MG63 (cell line): ENCODE measurements at regions not wholly inside any gene's neighbourhood (a gene's known extent, or its start where the extent isn't known, plus 50 kb on each side); places are given as distances from the start of the nearest gene placed in this dataset.
"Not testable (repeated sequence)": the region's sequence is repeated elsewhere in the genome, so short reads cannot be mapped to it uniquely, and the experiment has no call there.

Source experiments
- DNase-seq: peaks from one replicate; pipeline ENCODE4 v3.0.0-alpha.2; 2020
- H3K27me3 ChIP-seq: fragments of 250-450 bp; sonication (Bioruptor Pico); 2 replicates; pipeline ENCODE4 v1.5.1; 2020; ENCODE audit warnings: mild to moderate bottlenecking, moderate library complexity
- H3K36me3 ChIP-seq: fragments of 250-450 bp; sonication (Bioruptor Pico); 2 replicates; pipeline ENCODE4 v1.5.1; 2020; ENCODE audit warnings: mild to moderate bottlenecking, moderate library complexity
- H3K4me3 ChIP-seq: fragments of 250-450 bp; sonication (Bioruptor Pico); 2 replicates; pipeline ENCODE4 v1.5.1; 2020; ENCODE audit warnings: mild to moderate bottlenecking, moderate library complexity
- H3K9me3 ChIP-seq: fragments of 250-450 bp; sonication (Bioruptor Pico); 2 replicates; pipeline ENCODE4 v1.5.1; 2020; ENCODE audit warnings: mild to moderate bottlenecking, moderate library complexity

DNA sequence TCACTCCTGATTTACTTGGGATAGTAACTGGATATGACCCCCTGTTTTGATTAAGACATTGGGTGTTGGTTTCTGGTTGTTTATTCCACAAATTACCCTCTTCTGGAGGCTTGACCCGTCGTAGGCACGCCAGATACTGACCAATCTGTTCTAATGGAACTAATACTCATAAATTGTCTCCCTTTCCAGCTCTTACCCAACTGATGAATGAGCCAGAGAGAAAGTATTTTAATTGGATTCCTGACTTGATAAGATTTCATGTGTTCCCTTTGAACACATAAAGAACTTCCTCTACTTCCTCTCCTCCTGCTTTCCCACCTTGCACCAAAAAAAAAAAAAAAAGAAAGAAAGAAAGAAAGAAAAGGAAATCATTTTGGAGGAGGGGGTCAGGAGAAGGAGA lies 340.9 kb downstream of the PCNX1 start:
- Histone ChIP-seq H3K27me3 (no peaks in the 10 kb centered on the region), H3K9me3 (no peaks in the 10 kb centered on the region), H3K4me3 (no peak overlapping the region), H3K36me3 (no peaks in the 10 kb centered on the region)
- DNase-seq, result no peak

DNA sequence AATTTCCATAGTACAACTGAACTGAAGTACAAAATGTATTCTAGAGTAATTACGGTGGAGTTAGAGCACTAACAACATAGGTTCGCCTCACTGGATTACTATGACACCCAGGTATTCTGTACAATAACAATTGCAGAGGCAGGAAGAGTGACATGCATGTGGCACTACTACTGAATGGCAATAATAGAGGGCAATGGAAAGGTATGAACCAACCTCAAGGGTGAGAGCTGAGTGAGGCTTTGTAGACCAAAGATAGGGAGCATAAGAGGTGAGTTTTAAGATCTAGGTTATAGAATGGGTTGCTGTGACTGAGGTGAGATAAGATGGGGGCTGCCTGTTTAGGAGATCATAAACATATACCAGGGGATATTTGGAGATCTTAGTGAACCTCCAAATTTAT lies 343.1 kb downstream of the PCNX1 start:
- Histone ChIP-seq H3K27me3 (no peaks in the 10 kb centered on the region), H3K9me3 (no peaks in the 10 kb centered on the region)

DNA sequence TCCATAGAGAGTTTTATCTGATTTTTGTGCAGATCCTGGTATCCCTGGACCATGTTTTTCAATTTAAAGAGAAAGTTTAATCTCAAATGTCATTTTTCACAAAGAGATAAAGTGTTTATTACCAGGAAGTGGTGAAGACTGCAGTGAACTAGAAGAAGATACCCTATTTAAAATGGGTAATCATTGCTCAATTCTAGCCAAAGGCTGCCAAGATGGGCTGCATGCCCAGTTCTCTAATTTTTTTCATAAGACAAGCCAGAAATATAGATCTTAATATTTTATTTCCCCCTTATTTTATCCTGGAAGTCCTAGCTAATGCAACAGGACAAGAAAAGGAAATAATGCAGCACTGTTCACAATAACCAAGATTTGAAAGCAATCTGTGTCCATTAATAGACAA lies 343.5 kb downstream of the PCNX1 start:
- H3K36me3 ChIP-seq, result no peaks in the 10 kb centered on the region
- H3K4me3 ChIP-seq, result no peak overlapping the region
- DNase-seq, result no peak
- no peaks in the 10 kb centered on the region for H3K27me3 ChIP-seq
- no peaks in the 10 kb centered on the region for H3K9me3 ChIP-seq

More for the DNA sequence above, 343.1 kb downstream of the PCNX1 start:
- DNase-seq, result no peak
- Histone ChIP-seq H3K4me3 (no peak overlapping the region), H3K36me3 (no peaks in the 10 kb centered on the region)

DNA sequence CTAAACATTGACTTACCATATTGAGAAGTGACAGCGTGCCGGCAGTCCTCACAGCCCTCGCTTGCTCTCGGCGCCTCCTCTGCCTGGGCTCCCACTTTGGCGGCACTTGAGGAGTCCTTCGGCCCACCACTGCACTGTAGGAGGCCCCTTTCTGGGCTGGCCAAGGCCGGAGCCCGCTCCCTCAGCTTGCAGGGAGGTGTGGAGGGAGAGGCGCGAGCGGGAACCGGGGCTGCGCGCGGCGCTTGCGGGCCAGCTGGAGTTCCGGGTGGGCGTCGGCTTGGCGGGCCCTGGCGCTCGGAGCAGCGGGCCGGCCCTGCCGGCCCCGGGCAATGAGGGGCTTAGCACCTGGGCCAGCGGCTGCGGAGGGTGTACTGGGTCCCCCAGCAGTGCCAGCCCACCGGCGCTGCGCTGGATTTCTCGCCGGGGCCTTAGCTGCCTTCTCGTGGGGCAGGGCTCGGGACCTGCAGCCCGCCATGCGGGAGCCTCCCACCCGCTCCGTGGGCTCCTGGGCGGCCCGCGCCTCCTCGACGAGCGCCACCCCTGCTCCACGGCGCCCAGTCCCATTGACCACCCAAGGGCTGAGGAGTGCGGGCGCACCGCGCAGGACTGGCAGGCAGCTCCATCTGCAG lies 346.9 kb downstream of the PCNX1 start:
- not testable (repeated sequence) for H3K4me3 ChIP-seq, H3K9me3 ChIP-seq, DNase-seq, H3K36me3 ChIP-seq, H3K27me3 ChIP-seq

DNA sequence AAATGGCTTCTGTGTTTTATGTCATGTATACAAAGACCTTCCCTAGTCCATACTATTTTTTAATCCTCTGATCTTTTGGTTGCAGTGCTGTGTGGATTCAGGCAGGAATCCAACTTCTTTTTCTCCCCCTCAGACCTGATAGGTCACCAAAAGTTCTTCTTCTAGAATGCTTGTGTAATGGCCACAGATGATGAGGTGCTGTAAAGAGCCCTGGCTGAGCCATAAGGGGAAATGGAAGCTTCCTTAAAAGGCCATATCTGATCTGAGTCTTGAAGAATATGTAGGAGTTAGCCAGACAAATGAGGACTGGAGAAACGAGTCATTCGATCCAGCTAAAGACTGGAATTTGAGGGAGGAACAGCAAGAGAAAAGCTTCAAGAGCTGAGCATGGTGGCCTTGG lies 353.9 kb downstream of the PCNX1 start:
- Histone ChIP-seq H3K9me3 (no peaks in the 10 kb centered on the region; the same call in 1 of the 2 replicates), H3K27me3 (no peaks in the 10 kb centered on the region), H3K4me3 (no peak overlapping the region), H3K36me3 (no peaks in the 10 kb centered on the region)
- no peak for DNase-seq

DNA sequence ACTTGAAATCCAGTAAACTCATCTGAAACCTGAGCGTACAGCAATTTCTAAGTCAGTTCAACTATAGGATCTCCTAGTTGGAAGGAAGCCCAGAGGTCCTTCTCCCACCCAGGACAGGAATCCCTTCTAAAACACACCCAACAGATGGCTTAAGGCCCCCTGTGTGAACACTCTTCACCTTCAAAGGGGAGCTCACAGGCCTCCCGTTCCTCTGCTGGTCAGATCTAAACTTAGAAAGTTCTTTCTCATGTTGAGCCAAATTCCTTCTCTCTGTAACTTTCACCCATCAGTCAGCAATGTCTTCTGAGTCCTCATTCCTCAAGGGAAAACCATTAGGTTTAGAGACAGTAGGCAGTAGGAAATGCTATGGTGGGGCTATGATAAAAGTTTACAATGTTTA lies 355.2 kb downstream of the PCNX1 start:
- Histone ChIP-seq H3K9me3 (no peaks in the 10 kb centered on the region; the same call in 1 of the 2 replicates), H3K36me3 (no peaks in the 10 kb centered on the region), H3K4me3 (no peak overlapping the region), H3K27me3 (no peaks in the 10 kb centered on the region)
- DNase-seq, result no peak

DNA sequence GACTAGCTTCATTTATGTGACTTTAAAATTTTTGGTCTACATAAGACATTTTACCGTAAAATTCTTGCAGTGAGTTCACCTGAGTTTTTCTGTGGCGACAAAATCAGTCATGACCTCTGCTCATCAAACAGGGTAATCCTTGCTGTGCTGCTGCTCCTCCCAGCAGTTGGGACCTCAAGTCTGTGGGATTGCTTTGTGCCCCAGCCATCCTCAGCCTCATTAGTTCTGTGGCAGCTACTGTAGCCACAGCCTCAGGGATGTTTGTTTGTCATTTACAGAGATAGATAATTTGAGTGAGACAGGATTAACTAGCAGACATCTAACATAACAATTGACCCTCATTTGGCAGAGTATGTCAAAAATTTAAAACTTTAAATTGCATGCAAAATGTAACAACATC lies 357.0 kb downstream of the PCNX1 start:
- Histone ChIP-seq H3K27me3 (no peaks in the 10 kb centered on the region), H3K9me3 (no peaks in the 10 kb centered on the region; the same call in 1 of the 2 replicates), H3K4me3 (no peak overlapping the region), H3K36me3 (no peaks in the 10 kb centered on the region)
- DNase-seq, result no peak

DNA sequence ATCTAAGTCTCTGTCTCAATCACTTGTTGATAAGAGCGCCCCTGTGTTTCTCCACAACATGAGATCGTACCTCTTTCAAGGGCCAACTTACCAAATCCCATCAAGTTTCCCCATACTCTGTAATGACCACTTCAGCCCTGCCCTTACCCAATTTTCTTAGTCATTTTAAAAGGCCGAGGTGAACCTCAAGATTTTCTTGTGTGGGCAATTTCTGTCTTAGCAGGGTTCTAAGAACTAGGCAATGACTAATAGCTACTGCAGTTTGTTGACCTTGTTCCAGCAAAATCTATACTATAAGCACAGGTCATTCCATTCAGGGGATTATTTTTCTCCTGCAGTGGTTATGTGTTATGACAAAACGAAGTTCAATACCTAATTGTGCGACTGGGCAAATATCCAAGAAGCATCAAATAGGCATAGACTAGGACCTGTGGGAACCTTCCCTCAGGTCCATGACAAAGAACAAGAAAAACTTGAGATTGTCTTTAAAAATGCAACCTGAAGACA lies 359.8 kb downstream of the PCNX1 start:
- no peak for DNase-seq
- Histone ChIP-seq H3K4me3 (no peak overlapping the region), H3K9me3 (no peaks in the 10 kb centered on the region), H3K36me3 (no peaks in the 10 kb centered on the region), H3K27me3 (no peaks in the 10 kb centered on the region)

DNA sequence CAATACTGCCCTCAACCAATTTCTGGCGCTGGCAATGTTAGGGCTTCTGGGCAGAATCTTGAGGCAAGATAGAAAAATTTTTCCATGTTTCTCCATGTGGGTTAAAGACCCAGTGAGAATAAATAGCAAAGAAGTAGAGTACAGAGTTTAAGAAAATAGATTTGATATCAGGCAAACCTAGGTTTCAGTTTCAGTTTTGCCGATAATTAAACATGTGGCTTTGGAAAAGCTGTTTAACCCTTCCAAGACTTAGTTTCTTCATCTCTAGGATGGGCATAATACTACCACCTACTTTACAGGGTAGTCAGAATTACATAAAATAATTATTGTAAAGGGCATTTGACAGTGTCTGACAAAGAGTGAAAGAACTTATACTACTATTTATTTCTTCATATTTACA lies 360.4 kb downstream of the PCNX1 start:
- Histone ChIP-seq H3K36me3 (no peaks in the 10 kb centered on the region), H3K27me3 (no peaks in the 10 kb centered on the region), H3K4me3 (peak overlapping the region; percentile 8; the same call in 1 of the 2 replicates), H3K9me3 (no peaks in the 10 kb centered on the region)
- DNase-seq, result no peak

DNA sequence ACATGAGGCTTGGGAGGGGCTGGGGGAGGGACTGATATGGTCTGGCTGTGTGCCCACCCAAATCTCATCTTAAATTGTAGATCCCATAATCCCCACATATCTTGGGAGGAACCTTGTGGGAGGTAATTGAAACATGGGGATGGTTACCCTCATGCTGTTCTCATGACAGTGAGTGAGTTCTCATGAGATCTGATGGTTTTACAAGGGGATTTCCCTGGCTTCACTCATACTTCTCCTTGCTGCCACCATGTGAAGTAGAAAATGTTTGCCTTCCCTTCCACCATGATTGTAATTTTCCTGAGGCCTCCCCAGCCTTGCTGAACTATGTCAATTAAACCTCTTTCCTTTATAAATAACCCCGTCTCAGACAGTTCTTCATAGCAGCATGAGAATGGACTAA lies 362.9 kb downstream of the PCNX1 start:
- no peak for DNase-seq
- H3K4me3 ChIP-seq, result no peak overlapping the region
- H3K27me3 ChIP-seq, result no peaks in the 10 kb centered on the region
- no peaks in the 10 kb centered on the region for H3K9me3 ChIP-seq
- H3K36me3 ChIP-seq, result no peaks in the 10 kb centered on the region

DNA sequence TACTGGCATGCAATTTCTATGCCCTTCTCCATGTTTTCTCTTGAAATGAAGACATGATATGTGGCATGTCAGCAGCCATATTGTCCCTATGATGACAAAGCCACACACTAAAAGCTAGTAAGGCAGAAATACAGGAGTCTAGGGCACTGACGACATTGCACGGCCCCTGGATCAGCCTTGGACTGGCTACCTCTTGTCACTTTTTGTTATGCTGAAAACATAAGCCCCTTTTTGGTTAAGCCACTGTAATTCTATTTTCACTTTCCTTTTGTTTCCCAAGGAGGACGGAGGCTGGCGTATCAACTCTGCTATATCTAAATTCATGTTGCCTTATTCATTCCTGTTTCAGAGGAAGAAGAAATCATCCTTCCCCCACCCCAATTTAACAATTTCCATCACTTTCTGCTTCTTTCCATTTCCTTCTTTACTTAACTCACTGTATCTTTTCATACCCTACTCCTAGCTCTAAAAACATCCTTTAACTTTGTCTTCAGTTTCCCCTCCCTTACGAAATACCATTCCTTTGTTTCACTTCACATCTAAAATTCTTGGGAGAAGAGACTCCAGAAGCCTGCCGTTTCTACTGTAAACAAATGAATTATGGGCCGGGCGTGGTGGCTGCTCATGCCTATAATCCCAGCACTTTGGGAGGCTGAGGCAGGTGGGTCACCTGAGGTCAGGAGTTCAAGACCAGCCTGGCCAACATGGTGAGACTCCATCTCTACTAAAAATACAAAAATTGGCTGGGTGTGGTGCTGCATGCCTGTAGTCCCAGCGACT lies 364.1 kb downstream of the PCNX1 start:
- no peaks in the 10 kb centered on the region for H3K36me3 ChIP-seq
- no peaks in the 10 kb centered on the region for H3K27me3 ChIP-seq
- no peaks in the 10 kb centered on the region for H3K9me3 ChIP-seq
- no peak for DNase-seq
- no peak overlapping the region for H3K4me3 ChIP-seq

DNA sequence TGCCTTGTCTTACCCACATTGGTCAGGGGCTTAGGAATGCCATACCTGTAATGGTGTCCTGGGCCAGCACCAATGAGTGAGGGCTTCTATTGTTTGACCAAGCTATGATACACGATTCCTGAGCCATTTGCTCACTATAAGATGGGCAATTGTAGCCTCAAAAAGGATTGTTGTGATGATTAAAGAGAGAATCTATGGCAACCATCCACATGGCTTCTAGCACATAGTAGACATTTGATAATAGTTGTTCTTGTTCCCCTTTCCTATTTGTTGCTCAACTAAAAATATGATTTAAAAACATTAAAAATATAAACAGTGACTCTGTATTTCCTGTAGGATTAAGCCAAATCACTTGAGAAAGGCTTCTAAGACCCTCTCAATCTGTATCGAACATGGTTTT lies 366.1 kb downstream of the PCNX1 start:
- H3K27me3 ChIP-seq, result no peaks in the 10 kb centered on the region
- H3K9me3 ChIP-seq, result no peaks in the 10 kb centered on the region
- no peak overlapping the region for H3K4me3 ChIP-seq
- no peak for DNase-seq
- no peaks in the 10 kb centered on the region for H3K36me3 ChIP-seq

DNA sequence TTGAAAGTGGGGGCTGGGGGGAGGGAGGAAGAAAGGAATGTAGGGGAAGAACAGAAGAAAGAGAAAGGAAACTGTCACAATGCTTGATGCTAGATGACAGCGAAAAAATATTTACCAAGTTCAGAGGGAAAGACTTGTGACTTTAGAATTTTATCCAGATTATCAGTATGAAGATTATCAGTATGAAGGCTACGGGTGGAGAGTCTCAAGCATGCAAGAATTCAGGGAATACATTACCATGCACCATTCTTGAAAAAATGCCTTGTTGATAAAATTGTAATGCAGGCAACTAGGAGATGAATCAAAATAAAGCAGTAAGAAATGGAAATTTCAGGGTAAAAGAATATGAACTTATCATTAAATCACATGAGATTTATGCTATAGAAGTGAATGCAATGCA lies 376.8 kb downstream of the PCNX1 start:
- H3K36me3 ChIP-seq, result no peaks in the 10 kb centered on the region
- no peak overlapping the region for H3K4me3 ChIP-seq
- DNase-seq, result no peak
- H3K9me3 ChIP-seq, result no peaks in the 10 kb centered on the region
- no peaks in the 10 kb centered on the region for H3K27me3 ChIP-seq

DNA sequence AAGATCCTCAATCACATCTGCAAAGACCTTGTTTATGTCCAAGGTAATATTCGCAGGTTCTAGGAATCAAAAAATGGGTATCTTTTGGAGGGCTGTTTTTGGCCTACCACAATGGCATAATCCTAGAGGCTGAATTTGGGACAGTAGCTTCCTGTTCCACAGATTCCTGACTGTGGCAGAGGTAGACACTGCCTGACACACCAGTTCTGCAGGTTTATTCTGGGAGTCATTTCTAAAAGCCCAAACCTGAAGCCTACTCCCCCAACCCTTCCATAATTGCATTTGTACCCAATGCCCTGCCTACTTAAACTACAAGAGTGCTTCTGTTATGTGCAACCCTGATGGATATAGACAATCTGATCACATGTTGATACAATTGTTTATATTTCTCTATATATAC lies 378.9 kb downstream of the PCNX1 start:
- DNase-seq, result no peak
- Histone ChIP-seq H3K4me3 (no peak overlapping the region), H3K27me3 (no peaks in the 10 kb centered on the region), H3K36me3 (no peaks in the 10 kb centered on the region), H3K9me3 (no peaks in the 10 kb centered on the region)

DNA sequence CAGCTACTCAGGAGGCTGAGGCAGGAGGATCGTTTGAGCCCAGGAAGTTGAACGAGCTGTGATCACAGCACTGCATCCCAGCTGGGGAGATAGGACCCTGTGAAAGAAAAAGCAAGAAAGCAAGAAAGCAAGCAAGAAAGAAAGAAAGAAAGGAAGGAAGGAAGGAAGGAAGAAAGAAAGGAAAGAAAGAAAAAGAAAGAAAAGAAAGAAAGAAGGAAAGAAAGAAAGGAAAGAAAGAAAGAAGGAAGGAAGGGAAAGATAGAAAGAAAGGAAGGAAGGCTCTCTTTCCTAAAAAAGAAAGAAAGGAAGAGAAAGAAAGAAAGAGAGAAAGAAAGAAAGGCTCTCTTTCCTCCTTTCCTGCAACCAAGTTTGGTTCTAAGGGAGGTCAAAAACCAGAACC lies 380.3 kb downstream of the PCNX1 start:
- no peaks in the 10 kb centered on the region for H3K36me3 ChIP-seq
- H3K27me3 ChIP-seq, result no peaks in the 10 kb centered on the region
- no peaks in the 10 kb centered on the region for H3K9me3 ChIP-seq
- no peak overlapping the region for H3K4me3 ChIP-seq
- DNase-seq, result no peak

DNA sequence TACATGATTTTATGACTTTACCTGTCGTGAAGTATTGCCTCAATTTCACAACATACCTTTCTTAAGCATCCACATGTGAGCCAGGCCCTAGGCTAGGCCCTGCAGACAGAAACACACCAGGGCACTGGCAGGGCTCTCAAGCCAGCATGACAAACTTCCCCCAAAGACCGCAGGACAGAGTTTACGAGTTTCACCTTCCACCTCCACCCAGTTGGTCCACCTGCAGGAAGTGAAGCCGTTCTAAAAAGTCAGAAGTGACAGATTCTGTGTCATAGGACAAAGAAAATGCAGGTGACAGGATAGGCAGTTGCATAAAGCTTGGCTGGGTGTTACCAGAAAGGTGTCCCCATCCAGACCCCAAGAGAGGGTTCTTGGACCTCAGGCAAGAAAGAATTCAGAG lies 382.3 kb downstream of the PCNX1 start:
- Histone ChIP-seq H3K27me3 (no peaks in the 10 kb centered on the region), H3K9me3 (no peaks in the 10 kb centered on the region), H3K4me3 (no peak overlapping the region), H3K36me3 (no peaks in the 10 kb centered on the region)
- DNase-seq, result no peak

DNA sequence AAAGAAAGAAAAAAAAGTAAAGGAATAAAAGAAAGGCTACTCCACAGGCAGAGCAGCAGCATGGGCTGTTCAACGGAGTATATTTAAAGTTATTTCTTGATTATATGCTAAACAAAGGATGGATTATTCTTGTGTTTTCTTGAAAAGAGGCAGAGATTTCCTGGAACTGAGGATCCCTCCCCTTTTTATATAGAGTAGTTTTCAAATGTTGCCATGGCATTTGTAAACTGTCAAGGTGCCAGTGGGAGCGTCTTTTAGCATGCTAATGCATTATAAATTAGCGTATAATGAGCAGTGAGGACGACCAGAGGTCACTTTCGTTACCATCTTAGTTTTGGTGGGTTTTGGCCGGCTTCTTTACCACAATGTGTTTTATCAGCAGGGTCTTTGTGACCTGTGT lies 383.0 kb downstream of the PCNX1 start:
- no peaks in the 10 kb centered on the region for H3K27me3 ChIP-seq
- H3K36me3 ChIP-seq, result no peaks in the 10 kb centered on the region
- H3K4me3 ChIP-seq, result no peak overlapping the region
- H3K9me3 ChIP-seq, result no peaks in the 10 kb centered on the region
- no peak for DNase-seq

DNA sequence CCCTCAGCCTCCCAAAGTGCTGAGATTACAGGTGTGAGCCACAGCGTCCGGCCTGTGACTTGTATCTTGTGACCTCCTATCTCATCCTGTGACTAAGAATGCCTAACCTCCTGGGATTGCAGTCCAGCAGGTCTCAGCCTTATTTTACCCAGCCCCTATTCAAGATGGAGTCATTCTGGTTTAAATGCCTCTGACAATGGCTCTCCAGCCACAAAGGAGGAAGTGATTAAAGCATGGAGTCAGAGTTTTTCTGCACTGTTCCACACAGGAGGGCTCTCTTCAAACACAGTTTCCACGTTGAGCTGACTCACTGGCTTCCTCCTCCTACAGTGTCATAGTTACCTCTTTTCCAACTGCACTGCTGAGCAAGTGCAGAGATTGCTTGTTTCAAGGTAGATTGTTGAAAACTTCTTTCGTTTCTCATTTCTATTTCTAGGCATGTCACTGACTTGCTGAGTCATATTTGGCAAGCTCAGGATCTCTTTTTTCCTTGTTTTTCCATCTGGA lies 383.8 kb downstream of the PCNX1 start:
- Histone ChIP-seq H3K36me3 (no peaks in the 10 kb centered on the region), H3K9me3 (no peaks in the 10 kb centered on the region), H3K4me3 (no peak overlapping the region), H3K27me3 (no peaks in the 10 kb centered on the region)
- peak; percentile 53 for DNase-seq
